ENCODE measurements at regions not wholly inside any gene's neighbourhood (a gene's known extent, or its start where the extent isn't known, plus 50 kb on each side); places are given as distances from the start of the nearest gene placed in this dataset.

DNA sequence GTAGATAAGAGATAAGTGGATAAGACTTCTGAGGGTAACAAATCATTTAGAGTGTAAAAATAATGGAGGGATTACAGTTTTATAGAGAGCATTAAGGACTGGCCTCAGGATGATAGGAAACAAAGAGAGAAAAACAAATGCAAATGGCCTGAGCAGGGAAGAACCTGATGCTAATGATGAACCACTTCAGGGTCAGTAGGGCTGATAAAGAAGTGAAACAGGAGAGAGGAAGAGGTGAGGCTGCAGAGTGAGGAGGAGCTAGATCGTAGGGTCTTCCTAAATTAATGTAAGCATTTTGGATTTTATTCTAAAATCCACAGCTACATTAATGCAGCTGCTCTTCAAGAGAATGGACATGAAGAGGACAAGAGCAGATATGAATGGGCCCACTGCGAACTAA lies 698.0 kb upstream of the MEF2C start:
- TF ChIP-seq, protein P1, sequence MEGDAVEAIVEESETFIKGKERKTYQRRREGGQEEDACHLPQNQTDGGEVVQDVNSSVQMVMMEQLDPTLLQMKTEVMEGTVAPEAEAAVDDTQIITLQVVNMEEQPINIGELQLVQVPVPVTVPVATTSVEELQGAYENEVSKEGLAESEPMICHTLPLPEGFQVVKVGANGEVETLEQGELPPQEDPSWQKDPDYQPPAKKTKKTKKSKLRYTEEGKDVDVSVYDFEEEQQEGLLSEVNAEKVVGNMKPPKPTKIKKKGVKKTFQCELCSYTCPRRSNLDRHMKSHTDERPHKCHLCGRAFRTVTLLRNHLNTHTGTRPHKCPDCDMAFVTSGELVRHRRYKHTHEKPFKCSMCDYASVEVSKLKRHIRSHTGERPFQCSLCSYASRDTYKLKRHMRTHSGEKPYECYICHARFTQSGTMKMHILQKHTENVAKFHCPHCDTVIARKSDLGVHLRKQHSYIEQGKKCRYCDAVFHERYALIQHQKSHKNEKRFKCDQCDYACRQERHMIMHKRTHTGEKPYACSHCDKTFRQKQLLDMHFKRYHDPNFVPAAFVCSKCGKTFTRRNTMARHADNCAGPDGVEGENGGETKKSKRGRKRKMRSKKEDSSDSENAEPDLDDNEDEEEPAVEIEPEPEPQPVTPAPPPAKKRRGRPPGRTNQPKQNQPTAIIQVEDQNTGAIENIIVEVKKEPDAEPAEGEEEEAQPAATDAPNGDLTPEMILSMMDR (IDR thresholded peaks at IDR 0.05): no peak
- TF ChIP-seq POLR2A (IDR thresholded peaks at IDR 0.05): no peak
